ENCODE measurements at regions not wholly inside any gene's neighbourhood (a gene's known extent, or its start where the extent isn't known, plus 50 kb on each side); places are given as distances from the start of the nearest gene placed in this dataset.
"Not testable (repeated sequence)": the region's sequence is repeated elsewhere in the genome, so short reads cannot be mapped to it uniquely, and the experiment has no call there.

- no peak for DNase-seq
Observed at GRCh38 chr12:131380965-131381705, 329.8 kb upstream of the SFSWAP start.

- DNase-seq = no peak
Observed at GRCh38 chr12:131381716-131382430, 329.0 kb upstream of the SFSWAP start.

- DNase-seq = no peak
Observed at GRCh38 chr12:131383291-131383690, 327.6 kb upstream of the SFSWAP start.

GRCh38 chr12:131383741-131384543 lies 326.9 kb upstream of the SFSWAP start:
- no peak for DNase-seq

- no peak for DNase-seq
Observed at GRCh38 chr12:131384544-131384855, 326.4 kb upstream of the SFSWAP start.

- DNase-seq = no peak
Observed at GRCh38 chr12:131385313-131386166, 325.4 kb upstream of the SFSWAP start.

- DNase-seq = no peak
Observed at GRCh38 chr12:131386167-131386521, 324.7 kb upstream of the SFSWAP start.

GRCh38 chr12:131386781-131387180 lies 324.1 kb upstream of the SFSWAP start:
- no peak for DNase-seq

GRCh38 chr12:131387281-131388163 lies 323.4 kb upstream of the SFSWAP start:
- DNase-seq = no peak

- DNase-seq = not testable (repeated sequence)
Observed at GRCh38 chr12:131388164-131389053, 322.5 kb upstream of the SFSWAP start.

- DNase-seq = no peak
Observed at GRCh38 chr12:131389054-131390013, 321.6 kb upstream of the SFSWAP start.

GRCh38 chr12:131390412-131391334 lies 320.2 kb upstream of the SFSWAP start:
- no peak for DNase-seq

- no peak for DNase-seq
Observed at GRCh38 chr12:131391399-131391798, 319.5 kb upstream of the SFSWAP start.

- DNase-seq = not testable (repeated sequence)
Observed at GRCh38 chr12:131394752-131395151, 316.1 kb upstream of the SFSWAP start.

- not testable (repeated sequence) for DNase-seq
Observed at GRCh38 chr12:131395209-131395684, 315.6 kb upstream of the SFSWAP start.

GRCh38 chr12:131395971-131396573 lies 314.8 kb upstream of the SFSWAP start:
- no peak for DNase-seq

- DNase-seq = no peak
Observed at GRCh38 chr12:131397493-131398181, 313.3 kb upstream of the SFSWAP start.
